Psoas muscle (tissue), 7 donors: ENCODE measurements at regions not wholly inside any gene's neighbourhood (a gene's known extent, or its start where the extent isn't known, plus 50 kb on each side); places are given as distances from the start of the nearest gene placed in this dataset.

ENCODE experiments used
- ATAC-seq, 4 donors: fragments of 200-7000 bp; cut with Tn5 transposase; one replicate each; pipeline ENCODE4 v1.9.1; 2020; ENCODE audit warnings: moderate library complexity in 3 of 4, mild to moderate bottlenecking in 2 of 4
- DNase-seq, 2 donors: peaks; one replicate each; pipeline ENCODE4 v3.0.0-alpha.2; 2020
- H3K27ac ChIP-seq: fragments of 200-600 bp; one replicate; pipeline ENCODE4 v1.8.0; 2022
- H3K27me3 ChIP-seq, 3 donors: fragments of 200-600 bp in 1 of 3; one replicate each; pipeline versions ENCODE4 v1.6.1 to v1.8.0; 2013 to 2022; ENCODE audit warnings: low read length in 2 of 3, mild to moderate bottlenecking in 2 of 3, moderate library complexity in 1 of 3; ENCODE audit not compliant: insufficient read depth in 3 of 3
- H3K36me3 ChIP-seq, 2 donors: fragments of 200-600 bp in 1 of 2; one replicate each; pipeline versions ENCODE4 v1.6.1 to v1.8.0; 2013 to 2022; ENCODE audit warnings: low read depth in 1 of 2, mild to moderate bottlenecking in 1 of 2, moderate library complexity in 1 of 2; ENCODE audit not compliant: insufficient read depth in 1 of 2
- H3K4me1 ChIP-seq: fragments of 200-600 bp; one replicate; pipeline ENCODE4 v1.8.0; 2022
- H3K4me3 ChIP-seq: fragments of 200-600 bp; one replicate; pipeline ENCODE4 v1.8.0; 2022; ENCODE audit warnings: mild to moderate bottlenecking
- H3K9me3 ChIP-seq: fragments of 200-600 bp; one replicate; pipeline ENCODE4 v1.8.0; 2022
- CTCF ChIP-seq: fragments of 200-600 bp; IDR thresholded peaks from one replicate; pipeline ENCODE4 v1.8.0; 2022; ENCODE audit warnings: antibody characterized with exemption
- WGBS, 3 donors: extraction: QIAGEN DNeasy Blood & Tissue Kit; methylation state at CpG; one replicate each; pipeline versions ENCODE4 v1.1.6 to v1.1.7; 2013; 5-methylcytosine and 5-hydroxymethylcytosine counted together
- intact Hi-C, 2 donors: fragments of 100-400 bp; cut with DNase I; formaldehyde crosslinking; loops; one replicate each; pipeline versions ENCODE4 v1.11.0 to v1.14.2; 2022
- donor health status: healthy with polysubstance abuse.
- donor health status: DM: no; HTN: no; CAD: no; lungs with moderate emphysema.
- donor health status: Bipolar disorder and iron deficiency.
- donor health status: healthy.
- donor health status: DM: yes; HTN: yes; CAD: no.
- donor health status: DM: no; HTN: no; CAD: no.
- donor health status: DM: yes; HTN: yes; CAD: no.

DNA sequence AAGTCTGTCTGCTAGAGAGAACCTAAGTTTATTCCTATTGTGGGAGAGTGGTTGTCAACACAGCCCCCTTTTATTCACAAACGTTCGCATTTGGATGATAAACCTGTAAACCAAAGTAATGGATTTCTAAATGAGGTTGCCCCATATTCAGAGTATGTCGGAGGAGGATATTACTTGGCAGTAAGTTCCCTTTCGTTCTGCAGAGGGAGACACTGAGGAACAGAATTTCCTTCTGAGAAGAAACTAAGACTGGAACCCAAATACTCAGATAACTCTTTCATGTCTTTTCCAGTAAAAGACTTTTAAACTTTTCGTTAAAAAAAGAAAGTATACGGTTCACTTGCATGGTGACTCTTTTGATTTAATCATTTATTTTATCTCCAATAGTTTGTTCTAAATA lies 754.6 kb upstream of the MMS22L start:
- Histone ChIP-seq H3K27me3 (peaks cover 0 to 2% (median 0%) of the 10 kb centered on the region in 3 donors), H3K4me1 (no peaks in the 10 kb centered on the region), H3K27ac (no peak overlapping the region), H3K9me3 (no peaks in the 10 kb centered on the region), H3K36me3 (no peaks in the 10 kb centered on the region), H3K4me3 (no peak overlapping the region)
- DNase-seq (no peak), ATAC-seq (no peak)
- intact Hi-C loops = loop anchor here in 1 of 2 donors (10.0 kb wide), 1 partner anchor 1553 kb away; no protein-coding TSS in a partner anchor
- no peak for TF ChIP-seq CTCF
- 60 to 64% (median 63%) methylated on average over 6 of the region's 6 CpGs for WGBS, 3 donors

DNA sequence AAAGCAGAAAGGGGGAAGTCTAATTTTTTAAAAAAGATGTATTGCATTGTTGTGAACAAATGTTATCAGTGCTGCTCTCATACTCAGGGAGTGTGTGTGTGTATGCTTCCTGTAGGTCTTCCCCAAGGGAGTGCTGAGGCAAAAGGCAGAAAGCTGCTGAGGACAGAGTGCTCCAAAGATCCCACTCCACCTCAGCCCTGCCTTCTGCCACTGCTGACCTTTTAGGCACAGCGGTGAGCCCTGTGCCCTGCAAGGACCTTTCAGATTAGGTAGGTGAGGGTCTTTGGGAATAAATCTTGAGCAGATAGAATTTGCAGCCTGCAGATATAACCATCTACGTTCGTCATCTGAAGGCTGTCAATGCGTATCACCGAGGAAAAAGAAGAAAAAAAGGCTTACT lies 756.4 kb upstream of the MMS22L start:
- intact Hi-C loops = loop anchor here in 1 of 2 donors (10.0 kb wide), 1 partner anchor 1555 kb away; no protein-coding TSS in a partner anchor
- no peak for TF ChIP-seq CTCF
- H3K36me3 ChIP-seq = no peaks in the 10 kb centered on the region
- DNase-seq (no peak), ATAC-seq (no peak)
- no peaks in the 10 kb centered on the region for H3K9me3 ChIP-seq
- H3K4me1 ChIP-seq = no peaks in the 10 kb centered on the region
- 58 to 67% (median 62%) methylated on average over 5 of the region's 5 CpGs for WGBS, 3 donors
- H3K27me3 ChIP-seq = peaks cover 0 to 2% (median 1%) of the 10 kb centered on the region in 3 donors
- H3K27ac ChIP-seq = no peak overlapping the region
- no peak overlapping the region for H3K4me3 ChIP-seq

- intact Hi-C loops = loop anchor here in 1 of 2 donors (10.0 kb wide), 2 partner anchors 545 to 1555 kb away; no protein-coding TSS in a partner anchor
- no peak for ATAC-seq
Observed at GRCh38 chr6:98039904-98040607, 757.0 kb upstream of the MMS22L start.

DNA sequence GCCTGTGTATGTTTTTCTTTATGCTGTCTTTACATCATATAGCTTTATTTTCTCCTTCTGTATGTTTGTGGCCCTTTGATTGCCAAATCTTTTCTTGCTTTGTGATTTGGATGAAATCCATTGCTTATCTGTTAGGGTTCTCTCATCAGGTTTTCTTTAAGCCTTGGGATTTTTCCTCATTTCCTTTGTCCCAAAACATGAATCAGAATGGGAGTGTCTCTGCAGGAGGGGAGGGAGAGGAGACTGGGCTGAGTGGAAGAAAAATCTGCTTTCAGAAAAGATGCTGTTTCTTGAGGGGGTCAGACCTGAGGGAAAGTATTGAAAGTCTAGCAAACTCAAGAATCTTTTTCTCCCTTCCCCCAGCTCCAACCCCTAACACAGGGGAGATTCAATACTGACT lies 758.0 kb upstream of the MMS22L start:
- no peak overlapping the region for H3K27ac ChIP-seq
- intact Hi-C loops = loop anchor here in 1 of 2 donors (10.0 kb wide), 1 partner anchor 546 kb away; no protein-coding TSS in a partner anchor
- no peak for TF ChIP-seq CTCF
- no peak overlapping the region for H3K4me3 ChIP-seq
- no peaks in the 10 kb centered on the region for H3K36me3 ChIP-seq
- H3K4me1 ChIP-seq = no peaks in the 10 kb centered on the region
- H3K27me3 ChIP-seq = peaks cover 0 to 3% (median 2%) of the 10 kb centered on the region in 3 donors
- no peaks in the 10 kb centered on the region for H3K9me3 ChIP-seq
- DNase-seq = no peak
- ATAC-seq = no peak

More at GRCh38 chr6:98039904-98040607, 757.0 kb upstream of the MMS22L start:
- no peak for TF ChIP-seq CTCF
- Histone ChIP-seq H3K9me3 (no peaks in the 10 kb centered on the region), H3K36me3 (no peaks in the 10 kb centered on the region), H3K4me3 (no peak overlapping the region), H3K27me3 (peaks cover 0 to 3% (median 2%) of the 10 kb centered on the region in 3 donors), H3K27ac (no peak overlapping the region), H3K4me1 (no peaks in the 10 kb centered on the region)
- no peak for DNase-seq
- WGBS, 3 donors = 31 to 38% (median 36%) methylated on average over 3 of the region's 3 CpGs
